Activated CD4-positive, alpha-beta T cell treated with anti-CD3 and anti-CD28 coated beads, Interleukin-2, Interleukin-6, amounts not matched to agents 100 ng/mL and 50 ng/mL, durations not matched to agents 16 hours and 8 hours (primary cell): ENCODE measurements at regions not wholly inside any gene's neighbourhood (a gene's known extent, or its start where the extent isn't known, plus 50 kb on each side); places are given as distances from the start of the nearest gene placed in this dataset.
A peak's percentile ranks its signal among the peaks of the same experiment; 100 is the strongest.
"Not testable (repeated sequence)": the region's sequence is repeated elsewhere in the genome, so short reads cannot be mapped to it uniquely, and the experiment has no call there.

Source experiments
- DNase-seq: peaks from one replicate; pipeline ENCODE4 v3.0.0-alpha.2; 2020

- no peak for DNase-seq
Measured at GRCh38 chr22:25281675-25282345, 62.4 kb downstream of the CRYBB2 start.

- DNase-seq, result no peak
Measured at GRCh38 chr22:25282346-25282670, 62.9 kb downstream of the CRYBB2 start.

- DNase-seq, result no peak
Measured at GRCh38 chr22:25282671-25283561, 63.5 kb downstream of the CRYBB2 start.

- not testable (repeated sequence) for DNase-seq
Measured at GRCh38 chr22:25288481-25288880, 69.0 kb downstream of the CRYBB2 start.

- DNase-seq, result not testable (repeated sequence)
Measured at GRCh38 chr22:25301912-25302311, 82.5 kb downstream of the CRYBB2 start.

GRCh38 chr22:25309586-25309985 lies 90.1 kb downstream of the CRYBB2 start:
- not testable (repeated sequence) for DNase-seq

- not testable (repeated sequence) for DNase-seq
Measured at GRCh38 chr22:25311924-25312323, 92.5 kb downstream of the CRYBB2 start.

GRCh38 chr22:25318081-25318823 lies 98.8 kb downstream of the CRYBB2 start:
- DNase-seq, result no peak

- no peak for DNase-seq
Measured at GRCh38 chr22:25327018-25327755, 107.7 kb downstream of the CRYBB2 start.

- DNase-seq, result no peak
Measured at GRCh38 chr22:25331050-25331449, 111.6 kb downstream of the CRYBB2 start.

GRCh38 chr22:25331911-25332310 lies 112.5 kb downstream of the CRYBB2 start:
- DNase-seq, result not testable (repeated sequence)

- DNase-seq, result no peak
Measured at GRCh38 chr22:25332386-25332785, 112.9 kb downstream of the CRYBB2 start.

- peak; percentile 81 for DNase-seq
Measured at GRCh38 chr22:25334162-25334490, 114.7 kb downstream of the CRYBB2 start.

- DNase-seq, result not testable (repeated sequence)
Measured at GRCh38 chr22:25334631-25335030, 115.2 kb downstream of the CRYBB2 start.

GRCh38 chr22:25335276-25335675 lies 115.8 kb downstream of the CRYBB2 start:
- DNase-seq, result not testable (repeated sequence)

- not testable (repeated sequence) for DNase-seq
Measured at GRCh38 chr22:25340536-25340935, 121.1 kb downstream of the CRYBB2 start.

- not testable (repeated sequence) for DNase-seq
Measured at GRCh38 chr22:25344366-25344765, 124.9 kb downstream of the CRYBB2 start.

GRCh38 chr22:25346859-25347751 lies 127.7 kb downstream of the CRYBB2 start:
- no peak for DNase-seq

- DNase-seq, result no peak
Measured at GRCh38 chr22:25347752-25348102, 128.3 kb downstream of the CRYBB2 start.

GRCh38 chr22:25348391-25348790 lies 129.0 kb downstream of the CRYBB2 start:
- no peak for DNase-seq

- DNase-seq, result not testable (repeated sequence)
Measured at GRCh38 chr22:25348996-25349395, 129.6 kb downstream of the CRYBB2 start.

GRCh38 chr22:25350551-25350971 lies 131.1 kb downstream of the CRYBB2 start:
- DNase-seq, result no peak
